ENCODE measurements at regions not wholly inside any gene's neighbourhood (a gene's known extent, or its start where the extent isn't known, plus 50 kb on each side); places are given as distances from the start of the nearest gene placed in this dataset.

- no peak for TF ChIP-seq YY1 (IDR thresholded peaks at IDR 0.05; ENCODE audit: insufficient read depth, insufficient read length)
- TF ChIP-seq SUZ12 (IDR thresholded peaks at IDR 0.05; ENCODE audit: extremely low read depth, insufficient read depth, insufficient read length), result no peak
These were observed 98.7 kb upstream of the MGAT5 start for GRCh38 chr2:134155134-134155533.
